ENCODE measurements at regions not wholly inside any gene's neighbourhood (a gene's known extent, or its start where the extent isn't known, plus 50 kb on each side); places are given as distances from the start of the nearest gene placed in this dataset.

- TF ChIP-seq CTCF (IDR thresholded peaks at IDR 0.05), result no peak
- no peak for TF ChIP-seq POLR2AphosphoS5 (IDR thresholded peaks at IDR 0.05)
Observed at GRCh38 chr2:139374296-139374850, 594.2 kb upstream of the NXPH2 start.
